ENCODE measurements at regions not wholly inside any gene's neighbourhood (a gene's known extent, or its start where the extent isn't known, plus 50 kb on each side); places are given as distances from the start of the nearest gene placed in this dataset.

DNA sequence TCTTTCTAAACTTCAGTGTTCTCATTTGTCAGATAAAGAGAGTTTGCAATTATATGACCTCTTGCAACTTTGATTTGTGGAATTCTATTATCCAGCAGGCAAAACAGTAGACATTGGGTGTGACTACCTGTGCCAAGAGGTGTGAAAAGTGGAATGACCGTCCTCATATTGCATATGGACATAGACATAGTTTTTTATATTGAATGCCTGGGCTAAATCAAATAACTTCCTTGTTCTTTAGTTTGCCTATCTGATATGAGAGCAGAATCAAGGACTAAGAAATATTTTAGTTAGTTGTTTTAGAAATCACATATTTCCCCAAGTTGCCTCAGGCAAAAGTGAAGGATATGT lies 117.7 kb upstream of the KLF8 start:
- no peaks in the 10 kb centered on the region for H3K27me3 ChIP-seq (replicated peaks in 1 of 4; ENCODE audit: control extremely low read depth in 1 of 4, control insufficient read depth in 3 of 4, insufficient read depth in 4 of 4, low read length in 3 of 4)
- H4K20me1 ChIP-seq (ENCODE audit: control insufficient read depth, insufficient read depth, low read length, poor library complexity, severe bottlenecking) = no peaks in the 10 kb centered on the region
- H3K79me2 ChIP-seq (ENCODE audit: control insufficient read depth, insufficient read depth, low read length) = no peaks in the 10 kb centered on the region
- H3K27ac ChIP-seq (ENCODE audit: low read length in 2 of 2) = no peak overlapping the region
- H3K4me3 ChIP-seq (ENCODE audit: control extremely low read depth in 1 of 5, extremely low read depth in 1 of 5, insufficient read depth in 1 of 5, low read depth in 2 of 5, low read length in 4 of 5) = no peak overlapping the region
- peaks cover 0 to 3% (median 0%) of the 10 kb centered on the region in 3 donors for H3K9me3 ChIP-seq (ENCODE audit: control extremely low read depth in 1 of 3, control insufficient read depth in 2 of 3, insufficient read depth in 1 of 3, low read length in 2 of 3)
- TF ChIP-seq, protein P1, sequence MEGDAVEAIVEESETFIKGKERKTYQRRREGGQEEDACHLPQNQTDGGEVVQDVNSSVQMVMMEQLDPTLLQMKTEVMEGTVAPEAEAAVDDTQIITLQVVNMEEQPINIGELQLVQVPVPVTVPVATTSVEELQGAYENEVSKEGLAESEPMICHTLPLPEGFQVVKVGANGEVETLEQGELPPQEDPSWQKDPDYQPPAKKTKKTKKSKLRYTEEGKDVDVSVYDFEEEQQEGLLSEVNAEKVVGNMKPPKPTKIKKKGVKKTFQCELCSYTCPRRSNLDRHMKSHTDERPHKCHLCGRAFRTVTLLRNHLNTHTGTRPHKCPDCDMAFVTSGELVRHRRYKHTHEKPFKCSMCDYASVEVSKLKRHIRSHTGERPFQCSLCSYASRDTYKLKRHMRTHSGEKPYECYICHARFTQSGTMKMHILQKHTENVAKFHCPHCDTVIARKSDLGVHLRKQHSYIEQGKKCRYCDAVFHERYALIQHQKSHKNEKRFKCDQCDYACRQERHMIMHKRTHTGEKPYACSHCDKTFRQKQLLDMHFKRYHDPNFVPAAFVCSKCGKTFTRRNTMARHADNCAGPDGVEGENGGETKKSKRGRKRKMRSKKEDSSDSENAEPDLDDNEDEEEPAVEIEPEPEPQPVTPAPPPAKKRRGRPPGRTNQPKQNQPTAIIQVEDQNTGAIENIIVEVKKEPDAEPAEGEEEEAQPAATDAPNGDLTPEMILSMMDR (IDR thresholded peaks at IDR 0.05) = no peak
- TF ChIP-seq EZH2 (IDR thresholded peaks at IDR 0.05; ENCODE audit: borderline replicate concordance, insufficient read depth, low read depth, low read length, poor library complexity, severe bottlenecking) = no peak
- no peaks in the 10 kb centered on the region for H3K36me3 ChIP-seq (replicated peaks in 1 of 2; ENCODE audit: control extremely low read depth in 1 of 2, control insufficient read depth in 1 of 2, extremely low read depth in 1 of 2, insufficient read depth in 2 of 2, low read length in 1 of 2)
- no peak overlapping the region for H2AFZ ChIP-seq (ENCODE audit: insufficient read depth, low read depth, low read length, poor library complexity, severe bottlenecking)
- ATAC-seq (ENCODE audit: low read depth) (no peak), DNase-seq (no peak)
- Mint-ChIP-seq H3K9me3 (ENCODE audit: insufficient read depth) (no peaks in the 10 kb centered on the region), H3K4me1 (peaks cover 2% of the 10 kb centered on the region), H3K27ac (no peak overlapping the region), H3K27me3 (no peaks in the 10 kb centered on the region), H3K4me3 (no peak overlapping the region)
- no CpG with 5 or more reads among the region's 1 CpG for WGBS (ENCODE audit: insufficient coverage)
- H3K4me1 ChIP-seq (ENCODE audit: control insufficient read depth in 2 of 2, insufficient read depth in 2 of 2, low read length in 2 of 2) = no peaks in the 10 kb centered on the region
- intact Hi-C loops (cut with micrococcal nuclease) = no loop called here
- no peak overlapping the region for H3K9ac ChIP-seq (ENCODE audit: low read length)
- CTCF ChIA-PET = no interaction called here
- no peak overlapping the region for H3K4me2 ChIP-seq (replicated peaks; ENCODE audit: low read depth, low read length, poor library complexity, severe bottlenecking)
- POLR2A ChIA-PET = no interaction called here

DNA sequence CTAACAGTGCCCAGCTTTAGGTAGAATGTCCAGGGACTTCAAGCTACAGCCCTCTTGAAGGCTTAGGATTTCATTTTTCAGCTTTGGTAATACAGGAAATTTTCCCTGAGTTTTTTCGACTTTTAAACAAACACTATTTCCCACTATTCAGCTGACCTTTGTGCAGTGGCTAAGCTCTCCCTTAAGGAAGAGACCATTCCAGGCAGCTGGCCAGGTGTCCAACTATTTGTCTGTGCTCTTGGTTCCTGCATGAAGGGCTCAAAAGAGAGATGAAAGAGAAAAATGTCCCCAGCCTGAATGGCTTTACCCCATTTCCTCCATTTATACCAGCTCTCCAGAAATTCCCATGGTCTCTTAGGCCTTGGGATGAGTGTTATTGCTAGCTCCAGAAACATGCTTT lies 111.9 kb upstream of the KLF8 start:
- H3K4me3 ChIP-seq (ENCODE audit: control extremely low read depth in 1 of 5, extremely low read depth in 1 of 5, insufficient read depth in 1 of 5, low read depth in 2 of 5, low read length in 4 of 5) = no peak overlapping the region
- no peak overlapping the region for H3K27ac ChIP-seq (ENCODE audit: low read length in 2 of 2)
- H3K79me2 ChIP-seq (ENCODE audit: control insufficient read depth, insufficient read depth, low read length) = no peaks in the 10 kb centered on the region
- H3K4me2 ChIP-seq (replicated peaks; ENCODE audit: low read depth, low read length, poor library complexity, severe bottlenecking) = no peak overlapping the region
- CTCF ChIA-PET = no interaction called here
- Mint-ChIP-seq H3K4me3 (no peak overlapping the region), H3K4me1 (no peaks in the 10 kb centered on the region), H3K27ac (no peak overlapping the region), H3K27me3 (no peaks in the 10 kb centered on the region), H3K9me3 (ENCODE audit: insufficient read depth) (no peaks in the 10 kb centered on the region)
- no peak overlapping the region for H2AFZ ChIP-seq (ENCODE audit: insufficient read depth, low read depth, low read length, poor library complexity, severe bottlenecking)
- TF ChIP-seq EZH2 (IDR thresholded peaks at IDR 0.05; ENCODE audit: borderline replicate concordance, insufficient read depth, low read depth, low read length, poor library complexity, severe bottlenecking) = no peak
- TF ChIP-seq, protein P1 (IDR thresholded peaks at IDR 0.05) = no peak
- no peaks in the 10 kb centered on the region for H3K9me3 ChIP-seq (ENCODE audit: control extremely low read depth in 1 of 3, control insufficient read depth in 2 of 3, insufficient read depth in 1 of 3, low read length in 2 of 3)
- intact Hi-C loops (cut with micrococcal nuclease) = no loop called here
- no peaks in the 10 kb centered on the region for H4K20me1 ChIP-seq (ENCODE audit: control insufficient read depth, insufficient read depth, low read length, poor library complexity, severe bottlenecking)
- WGBS (ENCODE audit: insufficient coverage) = no CpG with 5 or more reads among the region's 1 CpG
- POLR2A ChIA-PET = no interaction called here
- no peak overlapping the region for H3K9ac ChIP-seq (ENCODE audit: low read length)
- H3K36me3 ChIP-seq (replicated peaks in 1 of 2; ENCODE audit: control extremely low read depth in 1 of 2, control insufficient read depth in 1 of 2, extremely low read depth in 1 of 2, insufficient read depth in 2 of 2, low read length in 1 of 2) = no peaks in the 10 kb centered on the region
- no peaks in the 10 kb centered on the region for H3K27me3 ChIP-seq (replicated peaks in 1 of 4; ENCODE audit: control extremely low read depth in 1 of 4, control insufficient read depth in 3 of 4, insufficient read depth in 4 of 4, low read length in 3 of 4)
- DNase-seq = no peak
- H3K4me1 ChIP-seq (ENCODE audit: control insufficient read depth in 2 of 2, insufficient read depth in 2 of 2, low read length in 2 of 2) = no peaks in the 10 kb centered on the region
- ATAC-seq (ENCODE audit: low read depth) = no peak
